RCC 7860 (cell line): ENCODE measurements at regions not wholly inside any gene's neighbourhood (a gene's known extent, or its start where the extent isn't known, plus 50 kb on each side); places are given as distances from the start of the nearest gene placed in this dataset.
"Not testable (repeated sequence)": the region's sequence is repeated elsewhere in the genome, so short reads cannot be mapped to it uniquely, and the experiment has no call there.

Source experiments
- DNase-seq: peaks from one replicate; pipeline ENCODE4 v3.0.0-alpha.2; 2015; ENCODE audit warnings: low spot score
- FAIRE-seq: peaks from 2 replicates; lab custom pipeline; 2012; peaks lifted over from hg19 to GRCh38; lab: Jason Lieb, UNC

DNA sequence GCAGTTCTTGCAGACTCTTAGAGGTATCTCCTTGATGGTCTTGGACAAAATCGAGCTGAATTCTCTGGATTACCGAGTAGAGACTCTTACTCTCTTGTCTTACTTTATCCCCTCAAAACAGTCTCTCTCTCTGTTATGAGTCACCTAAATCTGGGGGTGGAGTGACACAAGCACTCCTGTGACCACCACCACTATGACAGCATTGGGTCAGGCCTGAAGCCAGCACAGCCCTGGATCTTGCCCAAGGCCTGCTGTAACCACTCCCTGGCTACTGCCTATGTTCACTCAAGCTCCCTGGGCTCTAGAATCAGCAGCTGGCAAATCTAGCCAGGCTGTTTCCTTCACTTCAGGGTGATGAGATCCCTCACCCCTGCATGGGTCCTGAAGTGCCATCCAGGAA lies 662.5 kb downstream of the LUZP2 start:
- no peak for DNase-seq
- no peak for FAIRE-seq

DNA sequence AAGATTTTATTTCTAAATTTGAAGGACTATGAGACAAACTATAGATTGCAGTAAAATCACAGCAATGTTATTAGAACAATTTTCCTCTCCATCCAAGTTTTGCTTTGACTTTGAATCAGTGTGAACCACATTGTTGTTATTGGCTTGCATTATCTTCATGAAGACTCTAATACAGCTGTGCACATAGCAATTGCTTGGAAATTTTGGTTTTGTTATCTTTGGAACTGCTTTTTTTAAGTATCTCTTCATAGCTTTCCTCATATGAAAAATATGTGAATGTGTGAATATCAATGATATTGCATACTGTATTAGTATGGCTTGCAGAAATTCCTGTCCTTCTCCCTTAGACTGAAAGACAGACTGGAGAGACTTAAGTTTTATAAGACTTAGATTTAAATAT lies 666.6 kb downstream of the LUZP2 start:
- FAIRE-seq: no peak

DNA sequence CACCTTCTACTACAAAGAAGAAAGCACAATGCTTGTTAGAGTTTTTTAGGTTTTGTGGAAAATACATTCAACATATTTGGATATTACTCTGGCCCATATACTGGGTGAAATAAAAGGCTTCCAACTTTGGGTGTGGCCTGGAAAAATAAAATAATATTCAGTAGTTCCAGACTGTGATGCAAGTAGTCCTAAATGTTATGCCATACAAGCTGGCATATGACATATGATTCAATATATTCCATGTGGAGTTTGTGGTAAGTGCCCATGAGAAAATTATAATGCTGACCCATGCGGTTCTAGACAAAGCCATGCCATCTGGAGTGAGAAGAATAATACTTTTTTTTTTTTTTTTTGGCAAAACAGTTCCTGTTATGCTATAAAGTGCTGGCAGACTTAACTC lies 683.3 kb downstream of the LUZP2 start:
- DNase-seq (no peak), FAIRE-seq (no peak)

More for the DNA sequence above, 666.6 kb downstream of the LUZP2 start:
- no peak for DNase-seq

DNA sequence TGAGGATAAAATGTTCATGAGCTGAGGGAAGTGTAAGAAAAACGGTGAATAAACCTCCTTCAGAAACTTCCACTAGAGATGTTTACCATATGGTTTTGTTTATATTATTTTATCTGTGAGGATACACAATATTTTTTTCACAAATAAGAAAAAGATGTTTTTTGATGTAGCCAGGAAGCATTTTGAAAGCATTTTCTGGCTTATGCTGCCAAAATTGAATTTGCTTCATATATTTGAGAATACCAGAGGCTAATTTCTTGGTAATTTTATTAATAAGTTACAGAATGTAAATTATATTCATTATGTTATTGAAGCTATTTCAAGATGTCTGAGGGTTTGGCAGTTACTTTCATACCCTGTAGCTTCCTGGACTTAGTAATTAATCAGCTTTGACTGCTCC lies 686.6 kb downstream of the LUZP2 start:
- FAIRE-seq: no peak

DNA sequence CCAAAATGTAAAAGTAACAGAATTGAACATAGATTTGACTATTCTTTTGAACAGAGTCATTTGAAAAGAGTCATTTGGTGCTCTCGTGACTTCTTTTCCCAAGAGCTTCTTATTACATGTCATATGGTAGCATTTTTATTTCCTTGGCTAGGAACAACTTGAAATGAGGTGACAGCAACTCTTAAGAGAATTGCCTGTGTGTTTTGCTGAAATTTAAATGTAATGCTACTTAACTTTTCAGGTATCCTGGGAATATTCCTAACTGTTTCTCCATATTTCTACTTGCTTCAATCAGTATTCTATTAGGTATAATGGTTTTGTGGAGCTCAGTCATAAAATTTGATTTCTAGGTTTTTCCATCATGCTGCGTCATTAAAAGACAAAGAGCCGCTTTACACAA lies 700.7 kb downstream of the LUZP2 start:
- FAIRE-seq: no peak
- no peak for DNase-seq

More for the DNA sequence above, 686.6 kb downstream of the LUZP2 start:
- no peak for DNase-seq

DNA sequence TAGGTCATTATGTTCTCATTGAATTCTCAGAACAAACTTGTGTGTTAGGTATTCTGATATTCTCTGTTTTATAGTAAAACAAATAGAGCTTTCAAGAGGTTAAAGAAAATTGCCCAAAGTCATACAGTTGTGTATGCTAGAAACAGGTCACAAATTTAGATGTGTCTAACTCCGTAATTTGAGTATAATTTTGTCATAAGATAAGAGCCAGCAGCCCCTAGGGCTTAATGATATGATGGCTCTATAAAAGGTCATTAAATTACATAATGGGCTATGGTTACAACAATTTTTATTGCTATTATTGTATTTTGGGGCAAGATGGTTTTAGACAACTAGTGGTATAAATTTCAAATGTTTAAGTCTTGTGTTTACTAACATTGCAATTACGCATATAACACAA lies 701.9 kb downstream of the LUZP2 start:
- FAIRE-seq: no peak
- no peak for DNase-seq

DNA sequence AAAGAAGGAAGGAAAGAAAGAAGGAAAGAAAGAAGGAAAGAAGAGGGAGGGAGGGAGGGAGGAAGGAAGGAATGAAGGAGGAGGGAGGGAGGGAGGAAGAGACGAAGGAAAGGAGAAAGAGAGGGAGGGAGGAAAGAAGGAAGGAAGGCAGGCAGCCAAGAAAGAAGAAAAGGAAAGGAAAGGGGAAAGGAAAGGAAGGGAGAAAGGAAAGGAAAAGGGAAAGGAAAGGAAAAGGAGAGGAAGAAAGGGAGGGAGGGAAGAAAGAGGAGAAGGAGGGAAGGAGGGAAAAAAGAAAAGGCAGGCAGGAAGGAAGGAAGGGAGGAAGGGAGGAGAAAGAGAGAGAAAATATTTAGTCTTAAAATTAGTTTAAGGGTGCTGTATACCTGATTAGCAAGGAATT lies 704.1 kb downstream of the LUZP2 start:
- no peak for DNase-seq
- no peak for FAIRE-seq

DNA sequence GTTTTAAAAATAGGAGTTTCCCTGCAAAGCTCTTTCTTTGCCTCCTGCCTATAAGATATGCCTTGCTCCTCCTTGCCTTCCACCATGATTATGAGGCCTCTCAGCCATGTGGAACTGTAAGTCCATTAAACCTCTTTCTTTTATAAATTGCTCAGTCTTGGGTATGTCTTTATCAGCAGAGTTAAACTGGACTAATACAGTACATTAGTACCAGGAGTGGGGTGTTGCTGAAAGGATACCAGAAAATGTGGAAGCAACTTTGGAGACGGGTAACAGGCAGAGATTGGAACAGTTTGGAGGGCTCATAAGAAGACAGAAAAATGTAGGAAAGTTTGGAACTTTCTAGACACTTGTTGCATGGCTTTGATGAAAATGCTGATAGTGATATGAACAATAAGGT lies 709.9 kb downstream of the LUZP2 start:
- no peak for DNase-seq
- FAIRE-seq: no peak

DNA sequence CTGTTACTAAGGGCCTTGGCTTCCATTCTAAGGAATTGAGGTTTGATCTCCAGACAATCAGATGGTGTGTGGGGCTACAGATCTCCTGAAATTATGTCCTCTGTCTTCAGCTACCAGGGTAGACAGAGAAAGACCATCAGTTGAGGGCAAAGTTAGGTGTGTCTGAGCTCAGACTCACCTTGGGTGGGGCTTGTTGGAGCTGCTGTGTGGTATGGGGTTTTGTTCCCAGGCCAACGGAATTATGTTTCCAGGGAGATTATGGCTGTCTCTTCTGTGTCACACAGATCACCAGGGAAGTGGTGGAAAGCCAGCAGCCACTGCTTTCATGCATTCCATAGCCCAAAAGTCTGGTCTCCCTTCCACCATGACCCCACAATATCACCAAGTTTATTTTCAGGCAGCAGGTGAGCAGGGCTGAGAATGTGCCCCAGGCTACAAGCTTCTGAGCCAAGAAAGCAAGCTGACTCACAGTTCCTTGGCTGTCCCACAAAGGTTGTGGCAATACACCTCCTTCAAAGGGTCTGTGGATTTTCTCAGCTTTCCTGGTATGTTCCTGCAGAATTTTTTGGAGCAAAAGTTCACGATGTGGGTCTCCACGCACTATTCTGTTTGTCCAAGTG lies 714.9 kb downstream of the LUZP2 start:
- DNase-seq (no peak), FAIRE-seq (no peak)

DNA sequence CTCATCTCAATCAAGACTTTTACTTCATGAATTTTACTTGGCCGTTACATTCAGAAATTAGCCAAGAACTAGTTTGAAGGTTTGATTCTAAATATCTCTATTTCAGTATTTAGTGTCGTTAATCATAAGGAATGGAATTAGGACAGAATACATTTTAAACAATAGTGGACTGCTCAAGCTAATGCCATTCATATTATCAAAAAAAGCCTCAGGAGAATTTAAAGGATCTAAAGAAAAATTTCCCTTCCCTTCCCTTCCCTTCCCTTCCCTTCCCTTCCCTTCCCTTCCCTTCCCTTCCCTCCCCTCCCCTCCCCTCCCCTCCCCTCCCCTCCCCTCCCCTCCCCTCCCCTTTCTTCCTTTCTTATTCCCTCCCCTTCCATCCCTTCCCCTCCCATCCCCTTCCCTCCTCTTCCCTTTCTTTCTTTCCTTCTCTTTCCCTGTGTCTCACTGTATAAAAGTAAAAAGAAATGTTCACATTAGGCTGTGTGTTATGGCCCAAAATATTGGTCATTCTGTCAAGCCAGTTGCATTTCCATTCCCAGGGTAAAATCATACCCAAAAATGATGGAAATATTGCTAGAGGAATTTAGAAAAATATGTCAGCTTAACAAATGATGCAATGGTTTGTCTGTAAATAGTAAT lies 717.8 kb downstream of the LUZP2 start:
- FAIRE-seq: no peak
- no peak for DNase-seq

DNA sequence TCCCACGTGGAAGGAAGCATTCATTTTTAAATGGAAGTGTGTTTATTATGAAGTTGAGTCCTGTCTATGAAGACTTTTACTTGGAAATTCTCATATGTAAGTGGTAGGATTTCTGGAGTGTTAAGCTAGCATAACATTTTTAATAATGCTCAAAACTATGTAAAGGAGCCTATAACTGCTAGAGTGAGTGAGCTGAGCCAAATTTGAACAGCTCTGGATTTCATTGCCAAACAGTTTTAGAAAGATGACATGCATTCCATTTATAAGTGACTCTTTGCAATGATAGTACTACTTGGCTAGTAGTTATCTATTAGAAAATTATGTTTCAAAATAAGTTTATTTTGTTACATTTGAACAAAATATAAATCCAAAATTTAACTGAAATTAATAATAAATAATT lies 721.2 kb downstream of the LUZP2 start:
- FAIRE-seq (no peak), DNase-seq (no peak)

DNA sequence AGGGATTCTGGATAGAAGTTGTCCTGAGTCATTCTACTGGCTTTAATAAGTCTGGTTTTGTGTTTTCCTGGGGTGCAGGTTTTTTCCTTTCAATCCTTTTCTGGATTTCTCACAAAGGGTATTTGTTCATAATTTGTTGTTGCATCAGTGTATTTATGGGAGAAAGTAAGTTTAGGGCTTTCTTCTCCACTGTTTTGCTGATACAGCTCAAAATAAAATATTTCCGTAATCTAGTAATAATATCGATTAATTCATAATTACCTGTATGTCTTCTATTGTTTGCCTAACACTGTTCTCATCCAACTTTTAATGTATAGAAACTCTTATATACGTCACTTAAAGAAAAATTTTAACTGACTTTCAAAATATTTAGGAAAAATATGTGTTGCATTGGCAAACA lies 728.2 kb downstream of the LUZP2 start:
- DNase-seq: no peak
- FAIRE-seq: no peak

DNA sequence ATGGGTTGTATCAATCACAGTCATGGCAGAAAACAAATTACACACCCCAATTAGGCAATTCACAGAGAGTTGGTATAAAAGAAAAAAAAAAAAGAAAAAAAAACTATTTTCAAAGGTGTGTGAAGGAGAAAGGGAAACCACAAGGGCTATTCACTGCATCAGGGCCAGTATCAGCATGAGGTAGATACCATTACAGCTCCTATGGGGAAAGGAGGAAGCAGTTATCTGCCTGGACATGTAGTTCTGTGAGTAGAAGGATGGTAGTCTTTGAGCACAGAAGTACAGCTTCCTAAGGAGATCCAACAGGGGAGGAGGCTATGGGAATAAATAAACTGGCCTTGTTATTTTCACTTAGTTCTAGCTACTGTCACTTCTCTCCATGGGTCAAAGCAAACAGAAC lies 746.1 kb downstream of the LUZP2 start:
- DNase-seq (no peak), FAIRE-seq (no peak)

DNA sequence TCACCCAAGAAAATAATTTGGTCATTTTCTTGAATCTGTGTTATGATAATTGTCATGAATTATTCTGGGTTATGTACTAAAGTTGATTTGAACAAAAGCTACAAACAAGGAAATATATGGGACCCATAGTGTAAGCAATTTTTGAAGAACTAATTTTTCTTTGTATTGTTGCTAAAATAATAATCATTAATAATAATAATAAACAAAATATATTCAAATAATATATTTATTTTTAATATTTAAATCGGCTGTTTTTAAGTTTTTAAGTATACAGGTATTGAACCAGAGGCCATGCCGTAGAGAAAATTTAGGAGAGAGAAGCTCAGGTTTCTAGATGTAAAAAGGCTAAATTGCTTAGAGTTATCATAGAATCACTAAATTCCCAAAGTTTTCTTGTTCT lies 747.3 kb downstream of the LUZP2 start:
- DNase-seq (no peak), FAIRE-seq (no peak)

DNA sequence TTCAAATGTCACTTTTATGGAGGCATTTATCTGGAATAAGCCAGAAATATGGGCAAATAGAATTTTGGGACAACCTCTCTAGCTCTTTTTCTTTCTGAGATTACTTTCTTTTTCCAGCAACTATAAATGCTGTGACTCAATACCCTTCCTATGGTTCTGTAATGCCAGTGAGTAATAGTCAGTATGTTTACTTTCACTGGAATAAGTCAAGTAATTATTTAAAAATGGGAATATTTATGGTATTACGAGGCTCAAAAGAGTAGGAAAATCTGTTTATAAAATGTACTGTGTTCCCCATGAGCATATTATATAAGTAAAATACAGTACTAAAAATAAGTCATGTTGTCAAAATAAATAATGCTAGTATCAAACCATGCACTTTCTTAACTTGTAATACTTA lies 750.5 kb downstream of the LUZP2 start:
- no peak for FAIRE-seq
- DNase-seq: no peak

DNA sequence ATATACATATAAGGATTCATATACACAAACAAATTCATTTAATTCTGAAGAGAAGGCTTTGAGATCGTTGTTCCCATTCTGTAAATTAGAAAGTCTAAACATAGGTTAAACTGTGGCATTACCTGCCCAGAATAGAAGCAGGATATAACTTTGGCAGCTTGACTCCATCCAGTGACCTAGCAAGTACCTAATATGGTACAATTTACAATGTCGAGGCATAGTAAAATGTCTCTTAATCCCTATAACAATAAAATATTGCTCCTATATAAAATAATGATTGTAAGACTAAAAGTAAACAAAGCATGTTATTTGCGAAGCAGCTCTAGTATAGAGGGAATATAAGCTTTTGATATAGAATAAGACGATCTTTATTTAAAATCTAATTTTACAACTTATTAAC lies 756.0 kb downstream of the LUZP2 start:
- DNase-seq (no peak), FAIRE-seq (no peak)

DNA sequence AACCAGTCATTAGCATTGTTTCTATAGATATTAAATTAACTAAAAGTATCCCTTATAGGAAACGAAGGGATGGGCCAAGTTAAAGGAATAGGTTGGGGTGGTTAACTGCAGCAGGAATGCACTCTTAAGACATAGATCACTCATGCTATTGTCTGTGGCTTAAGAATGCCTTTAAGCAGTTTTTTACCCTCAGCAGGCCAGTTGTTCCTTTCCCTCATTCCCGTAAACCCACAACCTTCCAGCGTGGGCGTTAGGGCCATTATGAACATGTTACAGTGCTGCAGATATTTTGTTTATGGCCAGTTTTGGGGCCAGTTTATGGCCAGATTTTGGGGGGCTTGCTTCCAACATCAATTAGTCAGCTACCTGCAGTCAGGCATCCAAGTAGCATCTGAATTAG lies 767.0 kb downstream of the LUZP2 start:
- FAIRE-seq, DNase-seq: not testable (repeated sequence)

DNA sequence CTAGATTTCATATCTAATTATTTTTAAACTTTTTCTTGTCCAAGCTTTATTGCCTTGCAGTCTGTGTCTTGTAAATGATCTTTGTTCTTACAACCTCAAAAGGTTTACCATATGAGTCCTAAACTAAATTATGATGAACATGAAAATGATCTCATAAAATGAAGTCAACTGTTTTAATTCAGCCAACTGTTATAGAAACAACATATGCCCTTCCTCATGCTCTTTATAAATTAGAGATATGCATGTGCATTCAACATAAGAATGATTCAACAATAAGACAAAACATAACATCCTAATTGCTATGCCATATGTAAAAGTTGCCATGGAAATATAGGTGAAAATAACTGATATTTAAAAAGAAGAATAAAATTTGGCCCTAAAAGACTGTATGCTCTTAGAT lies 774.4 kb downstream of the LUZP2 start:
- no peak for FAIRE-seq
- no peak for DNase-seq

DNA sequence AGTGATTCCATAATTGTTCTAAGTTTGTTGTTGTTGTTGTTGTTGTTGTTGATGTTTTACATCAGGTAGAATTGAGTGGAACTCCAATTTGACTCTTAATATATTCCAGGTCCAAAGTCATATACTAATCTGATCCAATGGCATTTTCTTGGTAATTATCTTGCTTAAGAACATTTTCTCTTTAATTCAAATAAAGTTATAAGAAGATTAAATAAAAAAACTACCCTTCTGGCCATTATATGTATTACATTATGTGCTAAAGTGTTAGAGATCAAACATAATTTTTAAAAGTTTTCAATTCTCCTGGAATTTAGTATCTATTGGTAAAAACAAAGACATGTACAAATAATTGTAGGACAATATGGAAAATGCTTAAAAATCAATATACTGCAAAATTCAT lies 775.4 kb downstream of the LUZP2 start:
- FAIRE-seq: no peak
- DNase-seq: no peak

DNA sequence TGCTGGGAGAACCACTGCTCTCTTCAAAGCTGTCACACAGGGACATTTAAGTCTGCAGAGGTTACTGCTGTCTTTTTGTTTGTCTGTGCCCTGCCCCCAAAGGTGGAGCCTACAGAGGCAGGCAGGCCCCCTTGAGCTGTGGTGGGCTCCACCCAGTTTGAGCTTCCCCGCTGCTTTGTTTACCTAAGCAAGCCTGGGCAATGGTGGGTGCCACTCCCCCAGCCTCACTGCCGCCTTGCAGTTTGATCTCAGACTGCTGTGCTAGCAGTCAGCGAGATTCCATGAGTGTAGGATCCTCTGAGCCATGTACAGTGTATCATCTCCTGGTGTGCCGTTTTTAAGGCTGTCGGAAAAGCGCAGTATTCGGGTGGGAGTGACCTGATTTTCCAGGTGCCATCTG lies 784.0 kb downstream of the LUZP2 start:
- not testable (repeated sequence) for DNase-seq, FAIRE-seq

DNA sequence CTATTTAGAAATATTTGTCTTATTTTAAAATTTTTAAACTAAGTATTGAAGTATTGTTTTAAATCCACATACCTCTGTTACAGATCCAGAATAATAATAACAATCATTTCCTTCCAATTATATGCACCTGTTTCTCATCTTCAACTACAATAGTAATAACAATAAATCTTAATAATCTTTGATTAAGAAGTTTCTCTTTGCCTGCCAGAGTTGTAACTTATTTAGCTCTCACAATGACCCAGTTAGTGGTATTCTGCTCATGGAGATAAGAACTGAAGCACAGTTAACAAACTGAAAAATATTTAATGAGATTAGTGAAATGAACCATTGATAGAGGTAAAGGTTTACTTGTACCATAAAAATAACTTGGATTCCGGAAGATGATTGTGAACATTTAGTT lies 796.3 kb downstream of the LUZP2 start:
- DNase-seq (no peak), FAIRE-seq (no peak)

DNA sequence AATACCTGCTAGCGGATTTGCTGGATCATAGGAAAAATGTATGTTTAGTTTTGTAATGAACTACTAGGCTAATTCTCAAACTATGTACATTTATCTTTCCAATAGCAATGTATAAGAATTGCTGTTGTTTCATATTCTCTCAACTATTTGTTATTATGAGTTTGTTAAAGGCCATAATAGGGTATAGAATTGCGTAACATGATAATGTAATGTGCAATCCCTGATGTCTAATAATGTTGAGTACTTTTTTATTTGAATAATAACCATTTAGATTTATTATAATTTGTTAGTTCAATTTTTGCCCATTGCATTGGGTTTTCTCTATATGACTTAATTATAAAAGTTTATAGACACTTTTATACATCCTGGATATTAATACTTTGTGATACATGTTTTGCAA lies 801.6 kb downstream of the LUZP2 start:
- no peak for DNase-seq
- FAIRE-seq: no peak

DNA sequence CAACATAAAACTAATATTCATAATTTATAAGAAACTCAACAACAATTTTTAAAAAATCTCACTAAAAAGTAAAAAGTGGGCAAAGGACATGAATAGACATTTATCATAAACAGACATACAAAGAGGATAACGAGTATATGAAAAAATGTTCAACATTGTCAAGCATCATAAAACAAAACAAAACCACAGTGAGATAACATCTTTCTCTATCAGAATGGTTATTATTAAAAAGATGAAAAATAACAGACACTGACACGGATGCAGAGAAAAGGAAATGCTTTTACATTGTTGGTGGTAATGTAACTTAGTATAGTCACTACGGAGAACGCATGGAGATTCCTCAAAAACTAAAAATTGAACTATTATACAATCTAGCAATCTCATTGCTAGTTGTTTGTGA lies 813.0 kb downstream of the LUZP2 start:
- FAIRE-seq (no peak), DNase-seq (no peak)
